ENCODE measurements at regions not wholly inside any gene's neighbourhood (a gene's known extent, or its start where the extent isn't known, plus 50 kb on each side); places are given as distances from the start of the nearest gene placed in this dataset.

GRCh38 chr5:125713109-125713805, 710.0 kb upstream of the GRAMD2B start:
- Histone ChIP-seq H3K4me3 (ENCODE audit: low read depth, low read length) (no peak overlapping the region), H3K27me3 (ENCODE audit: control insufficient read depth, insufficient read depth, low read length) (no peaks in the 10 kb centered on the region), H3K9me3 (ENCODE audit: control insufficient read depth in 2 of 2, low read length in 2 of 2) (no peaks in the 10 kb centered on the region), H3K27ac (ENCODE audit: insufficient read depth, low read length, poor library complexity, severe bottlenecking) (no peak overlapping the region), H3K36me3 (ENCODE audit: control insufficient read depth, insufficient read depth, low read length) (no peaks in the 10 kb centered on the region), H3K4me1 (ENCODE audit: control insufficient read depth, insufficient read depth, low read length, poor library complexity, severe bottlenecking) (no peaks in the 10 kb centered on the region)
- Mint-ChIP-seq H3K4me1 (no peaks in the 10 kb centered on the region), H3K36me3 (no peaks in the 10 kb centered on the region), H3K4me3 (no peak overlapping the region), H3K9me3 (peaks cover 4 to 19% (median 9%) of the 10 kb centered on the region in 7 donors), H3K27ac (no peak overlapping the region), H3K27me3 (no peaks in the 10 kb centered on the region)
- DNase-seq (no peak), ATAC-seq (ENCODE audit: low read depth in 2 of 2) (no peak)

GRCh38 chr5:125715216-125715615, 708.0 kb upstream of the GRAMD2B start:
- Histone ChIP-seq H3K27me3 (ENCODE audit: control insufficient read depth, insufficient read depth, low read length) (no peaks in the 10 kb centered on the region), H3K4me3 (ENCODE audit: low read depth, low read length) (no peak overlapping the region), H3K36me3 (ENCODE audit: control insufficient read depth, insufficient read depth, low read length) (no peaks in the 10 kb centered on the region), H3K9me3 (ENCODE audit: control insufficient read depth in 2 of 2, low read length in 2 of 2) (no peaks in the 10 kb centered on the region), H3K4me1 (ENCODE audit: control insufficient read depth, insufficient read depth, low read length, poor library complexity, severe bottlenecking) (no peaks in the 10 kb centered on the region), H3K27ac (ENCODE audit: insufficient read depth, low read length, poor library complexity, severe bottlenecking) (no peak overlapping the region)
- H3K27ac Mint-ChIP-seq: no peak overlapping the region
- no peaks in the 10 kb centered on the region for H3K4me1 Mint-ChIP-seq
- DNase-seq (no peak), ATAC-seq (ENCODE audit: low read depth in 2 of 2) (no peak)
- H3K27me3 Mint-ChIP-seq: no peaks in the 10 kb centered on the region
- H3K4me3 Mint-ChIP-seq: no peak overlapping the region
- no peaks in the 10 kb centered on the region for H3K36me3 Mint-ChIP-seq
- H3K9me3 Mint-ChIP-seq: peaks cover 2 to 19% (median 7%) of the 10 kb centered on the region in 7 donors

DNA sequence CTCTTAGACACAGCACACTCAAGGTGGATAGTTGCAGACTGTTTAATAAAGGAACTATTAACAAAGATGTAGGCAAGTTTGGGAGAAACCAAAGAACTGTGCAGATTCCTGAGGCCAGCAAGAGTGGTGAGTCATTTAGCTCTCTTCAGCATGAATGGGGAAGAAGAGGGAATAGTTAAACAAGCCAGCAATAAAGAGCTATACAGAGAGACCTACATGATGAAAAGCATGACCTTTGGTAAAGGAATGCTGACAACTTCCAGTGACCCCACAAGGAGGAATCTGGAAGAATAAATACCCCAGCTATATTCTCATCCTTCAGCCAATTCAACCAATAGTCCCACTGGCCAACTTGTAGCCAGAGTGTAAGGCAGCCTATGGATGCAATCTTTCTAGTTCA, 706.0 kb upstream of the GRAMD2B start:
- no peak overlapping the region for H3K4me3 Mint-ChIP-seq
- no peaks in the 10 kb centered on the region for H3K36me3 Mint-ChIP-seq
- H3K9me3 Mint-ChIP-seq: peaks cover 2 to 22% (median 7%) of the 10 kb centered on the region in 7 donors
- peak overlapping the region in 1 of 3 donors; percentile 38 for H3K27ac Mint-ChIP-seq
- Histone ChIP-seq H3K27me3 (ENCODE audit: control insufficient read depth, insufficient read depth, low read length) (no peaks in the 10 kb centered on the region), H3K27ac (ENCODE audit: insufficient read depth, low read length, poor library complexity, severe bottlenecking) (no peak overlapping the region), H3K36me3 (ENCODE audit: control insufficient read depth, insufficient read depth, low read length) (no peaks in the 10 kb centered on the region), H3K4me1 (ENCODE audit: control insufficient read depth, insufficient read depth, low read length, poor library complexity, severe bottlenecking) (no peaks in the 10 kb centered on the region), H3K4me3 (ENCODE audit: low read depth, low read length) (no peak overlapping the region), H3K9me3 (ENCODE audit: control insufficient read depth in 2 of 2, low read length in 2 of 2) (no peaks in the 10 kb centered on the region)
- no peaks in the 10 kb centered on the region for H3K4me1 Mint-ChIP-seq
- H3K27me3 Mint-ChIP-seq: no peaks in the 10 kb centered on the region
- ATAC-seq (ENCODE audit: low read depth in 2 of 2): no peak
- no peak for DNase-seq

- Histone ChIP-seq H3K27ac (ENCODE audit: insufficient read depth, low read length, poor library complexity, severe bottlenecking) (no peak overlapping the region), H3K27me3 (ENCODE audit: control insufficient read depth, insufficient read depth, low read length) (no peaks in the 10 kb centered on the region), H3K36me3 (ENCODE audit: control insufficient read depth, insufficient read depth, low read length) (no peaks in the 10 kb centered on the region), H3K4me1 (ENCODE audit: control insufficient read depth, insufficient read depth, low read length, poor library complexity, severe bottlenecking) (no peaks in the 10 kb centered on the region), H3K9me3 (ENCODE audit: control insufficient read depth in 2 of 2, low read length in 2 of 2) (no peaks in the 10 kb centered on the region), H3K4me3 (ENCODE audit: low read depth, low read length) (no peak overlapping the region)
- peaks cover 0 to 18% (median 3%) of the 10 kb centered on the region in 7 donors for H3K9me3 Mint-ChIP-seq
- H3K27ac Mint-ChIP-seq: no peak overlapping the region
- no peak overlapping the region for H3K4me3 Mint-ChIP-seq
- no peak for ATAC-seq (ENCODE audit: low read depth in 2 of 2)
- no peaks in the 10 kb centered on the region for H3K27me3 Mint-ChIP-seq
- DNase-seq: no peak
- H3K36me3 Mint-ChIP-seq: no peaks in the 10 kb centered on the region
- no peaks in the 10 kb centered on the region for H3K4me1 Mint-ChIP-seq
Observed at GRCh38 chr5:125719681-125720347, 703.4 kb upstream of the GRAMD2B start.

DNA sequence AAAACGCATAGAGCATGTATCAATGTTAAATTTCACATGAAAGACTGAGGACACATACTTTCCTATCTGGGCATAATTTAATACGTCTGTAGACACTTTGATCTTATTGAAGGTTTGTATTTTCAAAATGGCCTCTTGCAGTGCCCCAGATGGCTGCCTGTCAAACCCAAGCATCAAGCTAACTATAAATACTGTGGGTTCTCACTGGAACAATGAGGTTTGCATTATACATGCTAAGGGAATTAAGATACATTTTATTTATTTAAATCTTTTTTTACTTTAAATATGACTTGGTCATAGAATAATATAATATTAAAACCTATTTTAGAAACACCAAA, 702.9 kb upstream of the GRAMD2B start:
- DNase-seq (no peak), ATAC-seq (ENCODE audit: low read depth in 2 of 2) (no peak)
- Mint-ChIP-seq H3K27me3 (no peaks in the 10 kb centered on the region), H3K27ac (no peak overlapping the region), H3K36me3 (no peaks in the 10 kb centered on the region), H3K4me3 (no peak overlapping the region), H3K4me1 (no peaks in the 10 kb centered on the region), H3K9me3 (peaks cover 0 to 18% (median 3%) of the 10 kb centered on the region in 7 donors)
- no peaks in the 10 kb centered on the region for H3K9me3 ChIP-seq (ENCODE audit: control insufficient read depth in 2 of 2, low read length in 2 of 2)
- H3K27me3 ChIP-seq (ENCODE audit: control insufficient read depth, insufficient read depth, low read length): no peaks in the 10 kb centered on the region
- H3K4me3 ChIP-seq (ENCODE audit: low read depth, low read length): no peak overlapping the region
- no peak overlapping the region for H3K27ac ChIP-seq (ENCODE audit: insufficient read depth, low read length, poor library complexity, severe bottlenecking)
- H3K36me3 ChIP-seq (ENCODE audit: control insufficient read depth, insufficient read depth, low read length): no peaks in the 10 kb centered on the region
- no peaks in the 10 kb centered on the region for H3K4me1 ChIP-seq (ENCODE audit: control insufficient read depth, insufficient read depth, low read length, poor library complexity, severe bottlenecking)

DNA sequence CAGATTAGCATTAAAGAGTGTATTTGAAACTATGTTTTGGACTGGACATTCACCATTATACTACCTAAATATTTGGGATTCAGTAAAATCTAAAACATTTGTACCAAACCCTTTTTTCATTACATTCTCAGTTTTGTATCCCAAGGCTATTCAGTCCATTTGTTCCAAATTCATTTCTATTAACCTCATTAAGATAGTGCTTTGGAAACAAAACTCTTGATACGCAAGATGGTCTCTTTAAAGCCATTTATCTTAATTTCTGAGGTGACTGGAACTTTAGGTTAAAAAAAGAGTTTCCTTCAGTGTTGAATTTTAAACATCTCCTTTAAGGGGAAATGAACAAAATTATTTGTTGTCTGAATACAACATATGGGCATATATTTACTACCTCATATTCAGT, 702.5 kb upstream of the GRAMD2B start:
- no peak for DNase-seq
- no peak overlapping the region for H3K4me3 Mint-ChIP-seq
- Histone ChIP-seq H3K36me3 (ENCODE audit: control insufficient read depth, insufficient read depth, low read length) (no peaks in the 10 kb centered on the region), H3K27me3 (ENCODE audit: control insufficient read depth, insufficient read depth, low read length) (no peaks in the 10 kb centered on the region), H3K27ac (ENCODE audit: insufficient read depth, low read length, poor library complexity, severe bottlenecking) (no peak overlapping the region), H3K9me3 (ENCODE audit: control insufficient read depth in 2 of 2, low read length in 2 of 2) (no peaks in the 10 kb centered on the region), H3K4me1 (ENCODE audit: control insufficient read depth, insufficient read depth, low read length, poor library complexity, severe bottlenecking) (no peaks in the 10 kb centered on the region), H3K4me3 (ENCODE audit: low read depth, low read length) (no peak overlapping the region)
- no peaks in the 10 kb centered on the region for H3K36me3 Mint-ChIP-seq
- no peak overlapping the region for H3K27ac Mint-ChIP-seq
- H3K27me3 Mint-ChIP-seq: no peaks in the 10 kb centered on the region
- peaks cover 0 to 18% (median 3%) of the 10 kb centered on the region in 7 donors for H3K9me3 Mint-ChIP-seq
- no peak for ATAC-seq (ENCODE audit: low read depth in 2 of 2)
- no peaks in the 10 kb centered on the region for H3K4me1 Mint-ChIP-seq

DNA sequence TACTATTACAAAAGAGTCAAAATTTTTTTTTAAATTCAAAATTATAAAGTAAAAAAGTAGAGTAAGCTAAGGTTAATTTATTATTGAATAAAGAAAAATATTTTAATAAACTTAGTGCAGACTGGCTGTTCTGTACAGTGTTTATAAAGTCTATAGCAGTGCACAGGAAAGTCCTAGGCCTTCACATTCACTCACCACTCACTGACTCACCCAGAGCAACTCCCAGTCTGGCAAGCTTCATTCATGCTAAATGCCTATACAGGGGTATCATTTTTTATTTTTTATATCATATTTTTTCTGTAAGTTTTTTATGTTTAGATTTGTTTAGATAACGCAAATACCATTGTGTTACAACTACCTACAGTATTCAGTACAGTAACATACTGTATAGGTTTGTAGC, 700.7 kb upstream of the GRAMD2B start:
- H3K27me3 Mint-ChIP-seq: no peaks in the 10 kb centered on the region
- H3K9me3 ChIP-seq (ENCODE audit: control insufficient read depth in 2 of 2, low read length in 2 of 2): no peaks in the 10 kb centered on the region
- no peaks in the 10 kb centered on the region for H3K4me1 ChIP-seq (ENCODE audit: control insufficient read depth, insufficient read depth, low read length, poor library complexity, severe bottlenecking)
- peaks cover 0 to 7% (median 0%) of the 10 kb centered on the region in 7 donors for H3K9me3 Mint-ChIP-seq
- ATAC-seq (ENCODE audit: low read depth in 2 of 2) (no peak), DNase-seq (no peak)
- H3K27ac ChIP-seq (ENCODE audit: insufficient read depth, low read length, poor library complexity, severe bottlenecking): no peak overlapping the region
- no peaks in the 10 kb centered on the region for H3K36me3 ChIP-seq (ENCODE audit: control insufficient read depth, insufficient read depth, low read length)
- no peaks in the 10 kb centered on the region for H3K27me3 ChIP-seq (ENCODE audit: control insufficient read depth, insufficient read depth, low read length)
- no peak overlapping the region for H3K4me3 Mint-ChIP-seq
- no peaks in the 10 kb centered on the region for H3K4me1 Mint-ChIP-seq
- no peak overlapping the region for H3K4me3 ChIP-seq (ENCODE audit: low read depth, low read length)
- H3K36me3 Mint-ChIP-seq: no peaks in the 10 kb centered on the region
- no peak overlapping the region for H3K27ac Mint-ChIP-seq

DNA sequence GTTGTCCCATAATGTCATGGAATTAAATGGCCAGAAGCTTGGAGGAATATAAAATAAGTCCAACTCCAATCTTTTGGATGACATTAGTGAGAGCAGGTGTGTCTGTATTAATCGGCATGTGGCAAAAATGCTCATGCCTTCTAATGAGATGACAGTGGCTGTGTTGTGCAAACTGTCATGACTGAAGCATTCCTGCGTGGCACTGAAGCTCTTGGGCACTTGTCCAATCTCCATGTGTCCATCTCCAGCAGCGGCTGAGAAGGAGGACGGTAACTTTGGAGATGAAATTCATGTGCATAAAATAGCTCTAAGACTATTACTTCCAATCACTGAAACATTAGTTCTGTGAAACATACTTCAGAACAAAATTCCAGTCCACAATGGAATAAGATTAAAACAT, 697.5 kb upstream of the GRAMD2B start:
- Histone ChIP-seq H3K27me3 (ENCODE audit: control insufficient read depth, insufficient read depth, low read length) (no peaks in the 10 kb centered on the region), H3K9me3 (ENCODE audit: control insufficient read depth in 2 of 2, low read length in 2 of 2) (peaks cover 0 to 4% of the 10 kb centered on the region in 2 experiments), H3K36me3 (ENCODE audit: control insufficient read depth, insufficient read depth, low read length) (no peaks in the 10 kb centered on the region), H3K4me1 (ENCODE audit: control insufficient read depth, insufficient read depth, low read length, poor library complexity, severe bottlenecking) (no peaks in the 10 kb centered on the region), H3K4me3 (ENCODE audit: low read depth, low read length) (no peak overlapping the region), H3K27ac (ENCODE audit: insufficient read depth, low read length, poor library complexity, severe bottlenecking) (no peak overlapping the region)
- H3K27ac Mint-ChIP-seq: no peak overlapping the region
- no peaks in the 10 kb centered on the region for H3K4me1 Mint-ChIP-seq
- ATAC-seq (ENCODE audit: low read depth in 2 of 2) (no peak), DNase-seq (no peak)
- no peaks in the 10 kb centered on the region for H3K36me3 Mint-ChIP-seq
- H3K27me3 Mint-ChIP-seq: no peaks in the 10 kb centered on the region
- H3K4me3 Mint-ChIP-seq: no peak overlapping the region
- H3K9me3 Mint-ChIP-seq: peaks cover 2 to 14% (median 6%) of the 10 kb centered on the region in 7 donors
